ENCODE measurements at regions not wholly inside any gene's neighbourhood (a gene's known extent, or its start where the extent isn't known, plus 50 kb on each side); places are given as distances from the start of the nearest gene placed in this dataset.
"Not testable (repeated sequence)": the region's sequence is repeated elsewhere in the genome, so short reads cannot be mapped to it uniquely, and the experiment has no call there.

DNA sequence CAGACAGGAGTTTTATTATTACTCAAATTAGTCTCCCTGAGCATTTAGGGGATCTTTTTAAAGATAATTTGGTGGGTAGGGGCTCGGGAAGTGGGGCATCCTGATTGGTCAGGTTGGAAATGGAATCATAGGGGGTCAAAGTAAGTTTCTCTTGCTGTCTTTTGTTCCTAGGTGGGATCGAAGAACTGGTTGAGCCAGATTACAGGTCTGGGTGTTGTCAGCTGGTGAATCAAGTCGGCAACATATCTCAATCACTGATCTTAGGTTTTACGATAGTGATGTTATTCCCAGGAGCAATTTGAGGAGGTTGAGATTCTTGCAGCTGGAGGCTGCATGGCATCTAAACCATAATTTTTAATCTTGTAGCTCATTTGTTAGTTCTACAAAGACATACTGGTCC is 629.5 kb upstream of the AMOT start:
- DNase-seq = no peak

DNA sequence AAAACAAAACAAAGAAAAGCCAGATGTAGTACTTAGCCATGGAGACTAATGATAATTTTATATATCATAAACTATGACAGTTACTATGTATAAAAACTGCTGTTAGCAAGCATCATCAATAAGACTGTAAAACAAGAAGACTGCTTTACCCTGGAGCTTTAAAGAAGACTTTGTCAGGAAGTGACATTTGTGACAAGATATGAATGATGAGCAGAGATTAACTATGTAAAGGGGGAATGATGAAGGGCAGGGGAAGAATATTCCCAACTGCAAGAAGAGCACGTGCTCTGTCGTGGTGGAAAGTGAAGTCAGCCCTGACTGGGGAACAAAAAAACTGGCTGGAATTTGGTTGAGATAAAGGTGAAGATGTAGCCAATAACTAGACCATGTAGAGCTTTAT is 617.1 kb upstream of the AMOT start:
- no peak for DNase-seq

DNA sequence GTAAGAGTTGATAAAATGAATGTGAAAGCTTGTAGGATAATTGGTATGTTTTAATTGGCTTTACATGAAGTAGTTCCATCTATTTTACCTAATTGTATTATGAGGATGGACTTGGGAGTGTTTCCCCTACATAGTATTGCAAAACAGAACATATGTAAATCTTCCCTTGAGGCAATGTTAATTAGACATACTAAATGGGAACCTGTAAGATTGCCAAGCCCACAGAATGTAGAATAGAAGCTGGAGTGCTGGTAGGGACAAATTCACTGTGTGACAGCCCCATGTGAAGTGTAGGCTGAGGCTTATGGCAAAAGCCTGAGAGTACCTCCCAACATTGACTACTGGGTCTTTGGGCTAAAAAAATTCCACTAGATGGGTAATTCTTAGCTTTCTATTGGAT is 615.0 kb upstream of the AMOT start:
- DNase-seq = no peak

DNA sequence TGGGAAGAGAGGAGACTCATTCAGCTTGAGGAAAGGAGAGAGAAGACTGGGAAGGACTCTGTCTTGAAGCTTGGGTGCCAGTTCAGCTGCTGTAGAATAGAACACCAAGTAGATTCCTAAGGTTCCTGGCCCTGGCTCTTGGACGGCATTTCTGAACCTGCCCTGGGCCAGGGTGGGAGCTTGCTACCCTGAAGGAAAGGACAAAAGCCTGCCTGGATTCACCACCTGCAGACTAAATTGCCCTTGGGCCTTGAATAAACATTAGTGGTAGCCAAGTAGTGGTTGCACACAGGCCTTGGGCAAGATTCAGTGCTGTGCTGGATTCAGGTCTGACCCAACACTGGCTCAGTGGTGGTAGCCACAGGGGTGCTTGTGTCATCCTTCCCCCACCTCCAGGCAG is 588.4 kb upstream of the AMOT start:
- no peak for DNase-seq

DNA sequence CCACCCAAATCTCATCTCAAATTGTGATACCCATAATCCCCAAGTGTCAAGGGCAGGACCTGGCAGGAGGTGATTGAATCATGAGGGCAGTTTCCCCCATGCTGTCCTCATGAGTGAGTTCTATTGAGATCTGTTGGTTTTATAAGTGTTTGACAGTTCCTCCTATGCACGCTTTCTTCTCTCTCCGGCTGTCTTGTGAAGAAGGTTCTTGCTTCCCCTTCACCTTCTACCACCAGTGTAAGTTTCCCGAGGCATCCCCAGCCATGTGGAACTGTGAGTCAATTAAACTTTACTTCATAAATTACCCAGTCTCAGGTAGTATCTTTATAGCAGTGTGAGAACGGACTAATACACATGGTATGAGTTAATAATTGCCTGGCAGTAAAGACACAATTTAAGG is 581.7 kb upstream of the AMOT start:
- no peak for DNase-seq

DNA sequence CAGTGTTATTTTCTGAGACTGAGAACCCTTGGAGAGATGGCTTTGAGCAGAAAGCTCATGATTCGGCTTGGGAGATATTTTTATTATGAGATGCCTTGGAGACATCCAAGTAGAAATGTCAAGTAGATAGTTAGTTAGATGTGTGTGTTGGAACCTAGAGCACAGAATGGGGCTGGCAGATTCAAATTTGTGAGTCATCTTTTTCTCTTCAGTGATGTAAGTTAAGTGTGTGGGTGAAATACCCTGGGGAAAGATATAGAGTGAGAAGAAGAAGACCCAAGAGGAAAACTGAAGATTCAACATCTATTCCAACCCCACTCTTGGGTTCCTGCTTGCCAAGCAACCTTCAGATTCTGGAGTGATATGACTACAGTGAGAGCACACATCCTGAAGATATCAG is 580.8 kb upstream of the AMOT start:
- DNase-seq = no peak

DNA sequence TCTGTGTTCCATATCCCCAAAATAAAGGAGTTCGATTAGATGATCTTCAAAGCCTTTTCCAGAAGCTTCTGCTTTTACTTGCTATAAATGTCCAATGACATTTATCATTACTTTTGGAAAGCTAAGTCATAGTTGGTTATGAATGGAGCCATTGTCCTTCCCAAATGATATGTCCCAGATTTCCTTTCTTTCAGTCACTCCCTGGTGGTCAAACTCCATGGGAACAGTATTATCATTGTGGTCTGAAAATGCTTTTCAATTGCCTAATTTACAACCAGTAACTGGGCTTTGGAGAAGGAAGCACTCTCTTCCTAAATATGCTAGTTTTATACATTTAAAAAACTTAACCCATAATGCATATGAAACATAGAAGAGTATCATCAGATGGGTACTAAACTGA is 571.5 kb upstream of the AMOT start:
- no peak for DNase-seq

DNA sequence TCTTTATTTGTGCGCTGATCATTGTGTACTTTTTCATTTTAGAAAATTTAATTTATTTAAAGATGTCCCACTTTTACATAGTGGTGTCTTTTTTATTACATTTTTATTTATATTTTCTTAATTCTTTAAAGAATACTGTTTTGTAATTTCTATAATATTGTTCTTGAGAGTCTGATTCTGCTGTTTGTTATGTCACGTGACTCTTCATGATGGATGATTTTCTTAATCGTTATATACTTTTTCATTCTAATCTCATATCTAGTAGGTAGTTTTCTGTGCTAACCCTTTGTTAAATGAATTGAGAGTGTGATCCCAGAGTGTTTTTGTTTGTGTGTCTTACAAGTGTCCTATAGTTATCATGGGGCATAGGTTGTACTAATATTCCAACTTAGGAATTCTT is 568.2 kb upstream of the AMOT start:
- no peak for DNase-seq

DNA sequence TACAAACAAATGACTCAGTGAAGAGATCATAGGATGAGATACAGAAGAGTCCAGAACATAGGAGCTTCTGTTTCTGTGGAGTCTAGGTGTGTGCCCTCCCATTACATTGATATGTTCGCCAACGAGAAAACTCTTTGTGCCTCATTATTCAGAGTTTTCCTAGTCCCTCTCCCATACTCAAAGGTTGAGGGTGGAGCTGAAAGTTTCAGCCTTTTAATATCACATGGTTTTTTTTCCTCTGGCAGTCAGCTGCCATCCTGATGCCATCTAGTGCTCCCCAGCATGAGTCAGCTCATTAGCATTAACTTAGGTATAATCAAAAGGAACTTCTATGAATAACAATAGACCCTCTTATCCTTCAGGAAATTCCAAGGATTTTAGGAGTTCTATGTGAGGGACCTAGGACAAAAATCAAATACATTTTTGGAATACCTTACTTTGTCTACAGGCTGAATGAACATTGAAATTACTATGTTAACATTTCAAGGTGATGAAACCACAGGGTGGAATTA is 559.6 kb upstream of the AMOT start:
- no peak for DNase-seq

DNA sequence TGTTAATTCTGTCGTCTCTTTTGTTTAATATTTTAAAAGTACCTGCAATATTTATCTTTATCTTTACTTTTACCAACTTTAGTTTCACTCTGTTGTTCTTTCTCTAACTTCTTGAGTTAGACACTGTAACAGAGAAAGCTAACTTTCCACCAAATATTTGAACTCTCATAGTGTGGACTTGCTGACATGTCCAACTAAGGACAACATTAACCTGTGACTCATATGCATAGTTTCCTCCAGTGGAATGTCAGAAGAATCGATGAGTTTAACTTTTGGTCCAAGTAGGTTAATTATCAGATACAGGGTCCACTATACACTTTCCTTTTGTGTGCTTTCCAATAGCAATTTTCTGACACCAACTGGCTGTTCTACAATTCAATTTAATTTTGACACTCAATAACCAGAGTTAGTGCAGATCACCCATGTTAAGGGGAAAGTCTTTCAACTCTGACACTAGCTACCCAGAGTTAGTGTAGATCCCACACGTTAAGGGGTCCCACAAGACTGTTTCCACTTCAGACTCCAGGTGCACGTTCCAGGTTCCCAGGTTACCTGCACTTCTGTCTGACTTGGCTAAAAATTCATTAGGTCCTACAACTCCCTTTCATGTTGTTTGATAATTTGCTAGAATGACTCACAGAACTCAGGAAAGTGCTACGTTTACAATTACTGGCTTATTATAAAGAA is 559.0 kb upstream of the AMOT start:
- no peak for DNase-seq

DNA sequence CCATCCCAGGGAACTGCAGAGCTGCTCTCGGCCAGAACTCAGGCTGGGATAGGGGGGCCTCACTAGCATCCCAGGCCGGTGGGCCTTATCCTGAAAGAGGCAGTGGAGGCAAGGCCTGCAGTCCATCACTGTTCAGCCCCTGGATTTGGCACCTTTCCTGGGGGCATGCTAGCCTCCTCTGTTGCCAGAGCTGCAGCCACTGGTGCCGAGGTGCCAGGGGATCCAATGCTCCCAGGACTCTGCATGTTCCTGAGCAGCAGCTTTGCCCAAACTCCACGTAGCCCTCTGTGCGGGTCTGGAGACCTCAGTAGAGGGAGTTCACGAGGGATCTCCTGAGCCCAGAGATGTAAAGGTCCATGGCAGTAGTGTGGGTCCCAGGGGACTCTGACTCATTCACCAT is 551.7 kb upstream of the AMOT start:
- no peak for DNase-seq

DNA sequence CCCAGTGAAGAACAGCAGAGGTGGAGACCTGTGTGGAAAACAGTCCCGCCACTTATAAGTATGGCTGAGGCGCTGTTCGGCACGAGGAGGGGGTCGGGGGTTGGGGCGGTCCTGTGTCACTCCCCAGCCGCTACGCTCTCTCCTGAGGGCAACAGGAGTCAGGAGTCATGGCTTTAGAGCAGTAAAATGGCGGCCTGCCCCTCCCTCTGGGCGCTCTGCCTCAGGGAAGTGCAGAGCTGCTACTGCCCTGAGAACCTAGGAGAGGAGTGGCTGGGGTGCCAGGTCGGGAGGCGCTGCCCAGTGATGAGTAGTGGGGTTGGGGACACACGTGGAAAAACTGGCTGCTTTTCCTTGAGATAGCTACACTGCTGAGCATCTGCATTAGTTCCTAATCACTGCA is 551.2 kb upstream of the AMOT start:
- no peak for DNase-seq

DNA sequence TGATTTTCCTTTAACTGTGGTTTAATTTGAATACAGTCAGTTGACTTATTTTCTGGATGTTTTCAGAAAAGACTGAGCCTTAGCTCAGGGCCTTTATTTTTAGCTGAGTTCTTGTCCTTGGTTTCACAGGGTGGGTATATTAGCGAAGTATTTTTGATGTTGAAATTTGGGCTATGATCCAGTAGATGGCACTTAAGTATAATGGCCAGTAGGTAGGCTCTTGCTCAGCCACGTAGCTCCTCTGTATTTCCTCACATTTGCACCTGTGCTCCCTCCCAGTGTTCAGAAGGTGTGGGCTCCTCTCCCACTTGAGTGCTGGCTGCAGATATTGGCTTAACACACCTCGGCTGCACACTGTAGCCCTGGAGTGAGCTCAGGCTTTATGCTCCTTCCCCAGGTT is 549.9 kb upstream of the AMOT start:
- no peak for DNase-seq

DNA sequence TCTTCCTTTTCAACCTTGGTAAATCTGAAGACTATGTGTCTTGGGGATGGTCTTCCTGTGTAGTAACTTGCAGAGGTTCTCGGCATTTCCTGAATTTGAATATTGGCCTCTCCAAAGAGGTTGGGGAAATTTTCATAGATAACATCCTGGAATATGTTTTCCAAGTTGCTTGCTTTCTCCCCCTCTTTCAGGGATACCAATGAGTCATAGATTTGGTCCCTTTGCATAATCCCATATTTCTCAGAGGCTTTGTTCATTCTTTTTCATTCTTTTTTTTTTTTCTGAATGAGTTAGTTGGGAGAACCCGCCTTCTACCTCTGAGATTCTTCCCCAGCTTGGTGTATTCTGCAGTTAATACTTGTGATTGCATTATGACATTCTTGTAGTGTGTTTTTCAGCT is 549.2 kb upstream of the AMOT start:
- DNase-seq = no peak

DNA sequence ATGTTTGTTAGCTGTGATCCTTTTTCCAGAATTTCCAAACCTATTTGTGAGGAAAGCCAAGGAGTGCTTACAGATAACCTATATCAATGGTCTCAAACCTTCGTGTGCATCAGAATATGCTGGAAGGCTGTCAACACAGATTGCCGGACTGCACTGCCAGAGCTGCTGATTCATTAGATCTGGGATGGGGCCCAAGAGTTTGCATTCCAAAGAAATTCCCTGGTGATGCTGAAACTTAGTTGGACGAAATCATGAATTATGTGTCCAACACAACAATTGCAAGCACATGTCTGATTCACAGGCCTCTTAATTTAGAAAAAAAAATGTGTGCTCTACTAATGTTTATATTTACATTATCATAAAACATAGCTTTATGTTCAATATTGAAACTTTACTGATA is 544.0 kb upstream of the AMOT start:
- no peak for DNase-seq

DNA sequence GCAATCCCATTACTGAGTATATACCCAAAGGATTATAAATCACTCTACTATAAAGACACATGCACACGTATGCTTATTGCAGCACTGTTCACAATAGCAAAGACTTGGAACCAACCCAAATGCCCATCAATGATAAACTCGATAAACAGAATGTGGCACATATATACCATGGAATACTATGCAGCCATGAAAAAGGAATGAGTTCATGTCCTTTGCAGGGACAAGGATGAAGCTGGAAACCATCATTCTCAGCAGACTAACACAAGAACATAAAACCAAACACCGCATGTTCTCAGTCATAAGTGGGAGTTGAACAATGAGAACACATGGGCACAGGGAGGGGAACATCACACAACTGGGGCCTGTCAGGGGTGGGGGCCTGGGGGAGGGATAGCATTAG is 532.8 kb upstream of the AMOT start:
- DNase-seq = not testable (repeated sequence)

DNA sequence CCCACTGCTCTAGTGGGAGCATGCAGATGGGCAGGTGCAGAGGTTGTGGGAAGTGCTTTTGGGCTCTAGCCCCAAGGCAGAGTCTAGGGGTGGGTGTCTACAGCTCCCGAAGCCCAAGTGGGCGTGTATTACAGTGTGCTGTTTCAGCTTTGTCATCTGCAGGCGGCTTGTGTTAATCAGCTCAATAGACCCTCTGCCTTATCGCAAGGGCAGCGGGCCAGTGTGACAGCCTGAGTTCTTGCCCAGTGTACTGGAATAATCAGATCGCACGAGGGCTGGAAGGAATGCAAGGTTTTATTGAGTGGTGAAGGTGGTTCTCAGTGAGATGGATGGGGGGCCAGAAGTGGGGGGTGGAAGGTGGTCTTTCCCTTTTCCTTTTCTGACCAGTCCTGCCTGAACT is 529.4 kb upstream of the AMOT start:
- no peak for DNase-seq

DNA sequence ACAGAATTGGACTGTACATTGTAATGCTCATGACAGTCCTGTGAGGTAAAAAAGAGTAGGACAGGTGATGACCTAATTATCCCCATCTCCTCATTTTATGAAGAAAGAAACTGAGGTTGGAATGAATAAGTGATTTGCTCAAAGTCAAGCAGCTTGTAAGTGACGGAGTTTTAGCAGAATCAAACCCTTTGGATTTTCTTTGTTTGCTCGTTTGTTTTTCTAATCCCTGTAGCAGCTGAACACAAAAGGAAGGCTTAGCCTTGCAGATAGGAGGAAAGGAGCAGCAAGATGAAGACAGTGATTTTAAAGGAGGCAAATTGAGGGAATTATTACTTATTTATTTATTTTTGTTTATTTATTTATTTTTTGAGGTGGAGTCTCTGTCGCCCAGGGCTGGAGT is 528.4 kb upstream of the AMOT start:
- no peak for DNase-seq

DNA sequence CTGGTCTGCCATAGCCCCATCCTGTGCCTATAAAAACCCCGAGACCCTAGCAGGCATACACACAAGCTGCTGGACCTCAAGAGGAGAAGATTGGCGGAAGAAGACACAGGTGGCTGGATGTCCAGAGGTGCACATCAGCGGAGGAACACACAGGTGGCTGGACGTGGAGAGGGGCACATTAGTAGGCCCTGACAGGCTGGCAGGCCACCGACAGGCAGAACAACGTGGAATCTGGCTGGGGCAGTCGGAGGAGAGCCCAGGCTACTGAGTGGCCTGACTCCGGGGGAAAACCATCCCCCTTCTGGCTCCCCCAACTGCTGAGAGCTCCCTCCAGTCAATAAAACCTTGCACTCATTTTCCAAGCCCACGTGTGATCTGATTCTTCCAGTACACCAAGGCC is 512.5 kb upstream of the AMOT start:
- no peak for DNase-seq

DNA sequence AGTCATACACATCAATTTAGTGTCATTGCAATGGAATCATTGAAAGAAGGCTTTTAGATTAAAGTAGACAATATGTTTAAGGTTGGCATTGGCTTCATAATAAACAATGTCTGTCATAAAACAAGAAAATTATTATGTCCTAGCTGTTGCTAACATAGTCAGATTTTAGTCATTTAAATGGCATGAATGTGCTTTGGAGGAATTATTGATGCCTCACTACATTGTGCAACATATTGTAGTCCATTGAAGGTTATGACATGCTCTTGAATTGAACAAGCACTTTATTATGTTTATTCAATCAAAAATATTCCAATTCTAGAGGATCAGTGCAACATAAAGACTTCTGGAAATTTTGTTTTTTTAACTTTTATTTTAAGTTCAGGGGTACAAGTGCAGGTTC is 489.8 kb upstream of the AMOT start:
- no peak for DNase-seq

DNA sequence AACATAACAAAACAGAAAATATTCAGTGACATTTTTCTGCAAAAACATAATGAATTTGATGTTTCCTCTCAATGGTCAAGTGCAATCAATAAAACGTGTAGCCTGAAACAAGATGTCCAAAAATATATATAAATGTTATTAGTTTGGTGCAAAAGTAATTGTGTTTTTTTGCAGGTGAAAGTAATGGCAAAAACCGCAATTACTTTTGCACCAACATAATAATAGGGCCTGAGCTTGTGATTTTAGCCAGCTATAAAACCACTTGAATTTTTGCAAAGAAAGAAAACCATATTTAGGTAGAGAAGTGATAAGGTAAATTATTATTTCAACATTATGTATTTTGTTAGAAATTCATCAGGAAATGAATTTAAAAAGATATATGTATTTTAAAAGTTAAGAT is 475.3 kb upstream of the AMOT start:
- no peak for DNase-seq

DNA sequence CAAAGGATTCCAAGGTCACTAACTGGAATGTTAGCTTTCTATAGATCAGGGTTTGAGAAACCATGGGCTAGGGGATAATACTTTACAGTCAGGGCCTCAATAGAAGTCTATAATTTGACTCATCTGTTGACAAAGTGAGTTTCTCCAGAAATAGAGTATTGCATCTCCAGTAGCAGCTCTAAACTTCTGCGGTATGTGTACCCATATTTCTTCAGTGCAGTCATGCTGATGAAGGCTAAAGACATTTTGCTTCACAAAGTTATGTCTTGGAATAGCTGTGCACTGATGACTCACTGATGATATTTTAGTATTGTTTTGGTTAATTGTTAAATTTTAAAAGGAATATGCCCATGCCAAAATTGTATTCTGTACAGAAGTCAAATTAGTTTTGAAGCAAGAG is 464.9 kb upstream of the AMOT start:
- DNase-seq = no peak

DNA sequence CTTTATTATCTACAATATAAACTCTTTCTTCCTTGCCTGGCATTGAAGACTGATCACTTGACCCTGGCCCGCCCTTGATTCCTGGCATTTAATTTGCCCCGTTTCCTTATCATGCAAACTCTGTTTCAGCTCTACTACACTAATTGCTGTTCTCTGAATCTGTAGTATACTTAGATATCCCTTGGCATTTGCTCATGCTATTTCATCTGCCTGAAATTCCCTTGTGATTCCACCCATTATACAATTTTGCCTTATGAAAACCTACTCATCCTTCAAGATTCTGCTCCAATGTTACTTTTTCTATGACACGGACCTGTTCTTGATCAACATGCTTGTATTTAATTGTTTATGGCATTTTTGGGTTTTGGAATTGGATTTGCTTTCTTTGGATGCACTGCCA is 459.9 kb upstream of the AMOT start:
- no peak for DNase-seq

DNA sequence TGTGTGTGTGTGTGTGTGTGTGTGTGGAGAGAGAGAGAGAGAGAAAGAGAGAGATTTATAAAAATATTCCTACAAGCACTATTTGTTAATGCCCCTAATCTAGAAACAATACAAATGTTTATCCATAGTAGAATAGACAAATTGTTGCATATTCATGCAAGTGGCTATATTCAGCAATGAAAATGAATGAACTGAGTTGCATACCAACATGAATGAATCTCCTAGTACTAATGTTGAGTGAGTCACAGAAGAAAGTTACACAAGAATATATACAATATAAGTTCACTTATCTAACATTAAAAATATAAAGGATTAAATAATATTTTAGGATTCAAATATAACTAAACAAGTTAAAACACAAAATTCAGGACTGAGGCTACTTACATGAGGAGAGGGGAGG is 456.8 kb upstream of the AMOT start:
- DNase-seq = no peak

DNA sequence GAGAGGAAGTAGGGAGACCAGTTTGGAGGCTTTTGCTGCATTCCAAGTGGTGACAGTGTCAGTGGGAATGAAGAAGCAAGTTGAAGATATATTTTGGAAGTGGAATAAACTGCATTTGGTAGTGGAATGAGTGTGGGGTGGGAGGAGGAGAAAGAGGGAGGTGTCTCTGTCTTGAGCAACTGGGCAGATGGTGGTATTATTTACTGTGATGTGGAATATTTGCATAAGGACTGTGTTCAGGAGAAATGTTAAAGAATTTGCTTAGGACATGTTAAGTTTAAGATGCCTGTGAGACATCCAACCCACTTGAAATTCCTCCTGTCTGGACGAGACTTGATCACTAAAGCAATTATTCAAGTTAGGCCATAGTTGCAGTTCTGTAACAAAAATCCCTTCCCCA is 448.9 kb upstream of the AMOT start:
- no peak for DNase-seq

DNA sequence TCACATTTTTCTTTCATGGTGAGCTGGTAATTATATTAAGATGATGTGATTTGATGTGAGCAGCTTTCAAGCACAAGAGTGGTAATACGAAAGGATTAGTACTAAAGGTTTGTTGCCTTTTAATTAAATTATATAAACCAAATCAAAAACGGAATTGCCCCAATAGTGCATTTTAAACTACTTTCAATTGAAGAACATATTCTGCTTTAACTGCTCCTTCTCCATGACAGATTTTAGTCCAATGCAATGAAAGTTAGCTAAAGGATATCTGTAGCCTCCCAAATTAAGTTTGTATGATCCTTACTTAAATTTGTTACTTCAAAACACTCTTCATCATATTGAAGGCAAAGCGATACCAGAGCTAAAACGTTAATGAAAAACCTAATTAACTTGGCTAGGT is 447.1 kb upstream of the AMOT start:
- no peak for DNase-seq
